Mesenchymal stem cell (in vitro differentiated cells and primary cell): ENCODE measurements at regions not wholly inside any gene's neighbourhood (a gene's known extent, or its start where the extent isn't known, plus 50 kb on each side); places are given as distances from the start of the nearest gene placed in this dataset.

Experiments used
- DNase-seq: peaks from one replicate; pipeline ENCODE4 v3.0.0-alpha.2; 2013
- H2AFZ ChIP-seq: one replicate; pipeline ENCODE4 v1.6.1; 2013; ENCODE audit warnings: low read depth, mild to moderate bottlenecking, control low read depth, inconsistent platforms, low read length, moderate library complexity
- H2AK5ac ChIP-seq: 2 replicates; pipeline ENCODE4 v1.6.1; 2013; ENCODE audit warnings: low read length, moderate library complexity, mild to moderate bottlenecking, inconsistent platforms; ENCODE audit not compliant: severe bottlenecking
- H2BK120ac ChIP-seq: one replicate; pipeline ENCODE4 v1.6.1; 2013; ENCODE audit warnings: low read depth, mild to moderate bottlenecking, inconsistent platforms, low read length, moderate library complexity
- H2BK12ac ChIP-seq, 2 experiments: one replicate each; pipeline ENCODE4 v1.6.1; 2013; ENCODE audit warnings: inconsistent platforms in 2 of 2, low read length in 2 of 2, mild to moderate bottlenecking in 2 of 2, moderate library complexity in 2 of 2, control low read depth in 1 of 2
- H2BK15ac ChIP-seq: one replicate; pipeline ENCODE4 v1.6.1; 2013; ENCODE audit warnings: mild to moderate bottlenecking, low read depth, inconsistent platforms; ENCODE audit not compliant: poor library complexity, severe bottlenecking
- H2BK5ac ChIP-seq: 2 replicates; pipeline ENCODE4 v1.6.1; 2013; ENCODE audit warnings: low read depth, mild to moderate bottlenecking, low read length, control low read depth, inconsistent platforms; ENCODE audit not compliant: poor library complexity, severe bottlenecking
- H3K14ac ChIP-seq, 2 experiments: one replicate each; pipeline ENCODE4 v1.6.1; 2013; ENCODE audit warnings: inconsistent platforms in 2 of 2, low read length in 2 of 2, control low read depth in 1 of 2, mild to moderate bottlenecking in 1 of 2, moderate library complexity in 1 of 2
- H3K18ac ChIP-seq, 2 experiments: one replicate each; pipeline ENCODE4 v1.6.1; 2013; ENCODE audit warnings: inconsistent platforms in 2 of 2, low read length in 2 of 2, control low read depth in 1 of 2, low read depth in 1 of 2, mild to moderate bottlenecking in 1 of 2
- H3K23ac ChIP-seq, 2 experiments: one replicate each; pipeline ENCODE4 v1.6.1; 2013; ENCODE audit warnings: inconsistent platforms in 2 of 2, low read length in 2 of 2, mild to moderate bottlenecking in 2 of 2, moderate library complexity in 2 of 2, control low read depth in 1 of 2
- H3K27ac ChIP-seq: 2 replicates; pipeline ENCODE4 v1.5.1; 2013; ENCODE audit warnings: mild to moderate bottlenecking, moderate library complexity, low read length, control low read depth, inconsistent platforms; ENCODE audit not compliant: poor library complexity, severe bottlenecking
- H3K27me3 ChIP-seq, 2 experiments: 2 replicates each; pipeline versions ENCODE4 v1.6.1 to v1.7.0; 2013; ENCODE audit warnings: low read length in 2 of 2, mild to moderate bottlenecking in 2 of 2, moderate library complexity in 2 of 2, control low read depth in 1 of 2, inconsistent platforms in 1 of 2; ENCODE audit not compliant: control insufficient read depth in 1 of 2, insufficient read depth in 1 of 2
- H3K36me3 ChIP-seq, 2 experiments: 2 replicates each; pipeline versions ENCODE4 v1.6.1 to v1.7.0; 2013; ENCODE audit warnings: low read length in 2 of 2, control low read depth in 1 of 2, inconsistent platforms in 1 of 2, low read depth in 1 of 2, mild to moderate bottlenecking in 1 of 2; ENCODE audit not compliant: insufficient read depth in 2 of 2, control insufficient read depth in 1 of 2
- H3K4ac ChIP-seq, 2 experiments: one replicate each; pipeline ENCODE4 v1.6.1; 2013; ENCODE audit warnings: inconsistent platforms in 2 of 2, low read length in 2 of 2, mild to moderate bottlenecking in 2 of 2, moderate library complexity in 2 of 2, control low read depth in 1 of 2, low read depth in 1 of 2
- H3K4me1 ChIP-seq: 2 replicates; pipeline ENCODE4 v1.6.1; 2013; ENCODE audit warnings: low read depth, low read length, control low read depth; ENCODE audit not compliant: control insufficient read depth, insufficient read depth
- H3K4me2 ChIP-seq: 2 replicates; pipeline ENCODE4 v1.6.1; 2013; ENCODE audit warnings: low read length, mild to moderate bottlenecking, inconsistent platforms; ENCODE audit not compliant: poor library complexity, severe bottlenecking
- H3K4me3 ChIP-seq, 2 experiments: 2 replicates each; pipeline versions ENCODE4 v1.5.1 to v1.7.0; 2013; ENCODE audit warnings: low read length in 2 of 2, mild to moderate bottlenecking in 2 of 2, control low read depth in 1 of 2, low read depth in 1 of 2; ENCODE audit not compliant: insufficient read depth in 1 of 2
- H3K79me1 ChIP-seq: replicated peaks from 2 replicates; pipeline ENCODE4 v1.6.1; 2013; ENCODE audit warnings: mild to moderate bottlenecking, control low read depth, low read length, inconsistent platforms; ENCODE audit not compliant: poor library complexity, severe bottlenecking
- H3K9ac ChIP-seq: 2 replicates; pipeline ENCODE4 v1.7.0; 2013; ENCODE audit warnings: mild to moderate bottlenecking, low read length, moderate library complexity
- H3K9me3 ChIP-seq: 2 replicates; pipeline ENCODE4 v1.7.0; 2013; ENCODE audit warnings: mild to moderate bottlenecking, low read length; ENCODE audit not compliant: control insufficient read depth
- H4K8ac ChIP-seq: one replicate; pipeline ENCODE4 v1.6.1; 2013; ENCODE audit warnings: inconsistent platforms, mild to moderate bottlenecking, low read length, moderate library complexity
- H4K91ac ChIP-seq: one replicate; pipeline ENCODE4 v1.6.1; 2013; ENCODE audit warnings: mild to moderate bottlenecking, low read length, inconsistent platforms
- WGBS: methylation state at CpG from one replicate; pipeline ENCODE4 v1.1.7; 2013; ENCODE audit warnings: mixed read lengths; 5-methylcytosine and 5-hydroxymethylcytosine counted together

- Histone ChIP-seq H3K4me2 (no peak overlapping the region), H2BK120ac (no peak overlapping the region), H3K36me3 (no peaks in the 10 kb centered on the region), H2BK15ac (no peak overlapping the region), H3K27ac (no peak overlapping the region), H3K4me1 (no peaks in the 10 kb centered on the region), H3K27me3 (no peaks in the 10 kb centered on the region), H2AFZ (no peak overlapping the region), H3K79me1 (no peaks in the 10 kb centered on the region), H2AK5ac (no peak overlapping the region), H3K4me3 (no peak overlapping the region), H2BK5ac (no peak overlapping the region), H3K9me3 (no peaks in the 10 kb centered on the region), H3K9ac (no peak overlapping the region), H3K18ac (no peak overlapping the region), H3K23ac (no peak overlapping the region), H2BK12ac (no peak overlapping the region), H3K14ac (no peak overlapping the region), H3K4ac (no peak overlapping the region), H4K91ac (no peak overlapping the region), H4K8ac (no peak overlapping the region)
- DNase-seq: no peak
- WGBS: 89% methylated on average over 2 of the region's 2 CpGs
These were observed 65.9 kb downstream of the PHLDA1 start for GRCh38 chr12:75965661-75966060.

GRCh38 chr12:75964150-75964549 is 67.4 kb downstream of the PHLDA1 start:
- 64% methylated on average over 1 of the region's 1 CpG for WGBS

DNA sequence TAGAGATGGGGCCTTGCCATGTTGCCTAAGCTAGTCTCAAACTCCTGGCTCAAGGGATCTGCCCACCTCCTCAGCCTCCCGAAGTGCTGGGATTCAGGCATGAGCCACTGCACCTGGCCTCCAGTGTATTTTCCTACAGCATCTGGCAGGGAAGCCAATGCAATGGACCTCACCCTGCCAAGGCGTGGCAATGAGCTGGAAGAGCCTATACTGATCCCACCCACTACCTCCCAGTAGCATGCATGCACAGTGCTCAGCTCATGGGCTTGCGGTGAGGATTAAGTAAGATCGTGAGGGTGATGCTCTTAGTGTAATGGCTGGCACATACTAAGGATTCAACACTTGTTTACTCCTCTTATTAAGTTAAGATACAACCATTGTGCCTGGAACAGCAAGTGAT is 69.7 kb downstream of the PHLDA1 start:
- Histone ChIP-seq H2AK5ac (no peak overlapping the region), H4K91ac (peak overlapping the region; percentile 34), H3K9ac (no peak overlapping the region), H2AFZ (no peak overlapping the region), H3K14ac (peak overlapping the region in 1 of 2 experiments; percentile 82), H3K27me3 (no peaks in the 10 kb centered on the region), H3K9me3 (no peaks in the 10 kb centered on the region), H3K4ac (peak overlapping the region in 1 of 2 experiments; percentile 28), H3K79me1 (no peaks in the 10 kb centered on the region), H3K36me3 (no peaks in the 10 kb centered on the region), H4K8ac (no peak overlapping the region), H3K23ac (no peak overlapping the region), H3K4me3 (no peak overlapping the region), H2BK120ac (no peak overlapping the region), H3K4me2 (no peak overlapping the region), H3K27ac (no peak overlapping the region), H2BK15ac (no peak overlapping the region), H3K4me1 (peaks cover 3% of the 10 kb centered on the region), H2BK5ac (no peak overlapping the region), H2BK12ac (peak overlapping the region in 1 of 2 experiments; percentile 70), H3K18ac (peak overlapping the region in 1 of 2 experiments; percentile 55)
- whole genome bisulfite sequencing: 100% methylated on average over 2 of the region's 4 CpGs
- DNase-seq: no peak

More at GRCh38 chr12:75964150-75964549, 67.4 kb downstream of the PHLDA1 start:
- Histone ChIP-seq H3K14ac (no peak overlapping the region), H3K36me3 (no peaks in the 10 kb centered on the region), H3K4ac (no peak overlapping the region), H2BK5ac (no peak overlapping the region), H3K27ac (no peak overlapping the region), H3K4me1 (peaks cover 3% of the 10 kb centered on the region), H2BK12ac (peak overlapping the region in 1 of 2 experiments; percentile 92), H2AK5ac (no peak overlapping the region), H3K27me3 (no peaks in the 10 kb centered on the region), H3K4me3 (no peak overlapping the region), H3K23ac (no peak overlapping the region), H3K9ac (no peak overlapping the region), H3K18ac (peak overlapping the region in 1 of 2 experiments; percentile 29), H3K9me3 (no peaks in the 10 kb centered on the region), H3K4me2 (no peak overlapping the region), H2BK120ac (no peak overlapping the region), H4K91ac (no peak overlapping the region), H2BK15ac (no peak overlapping the region), H2AFZ (no peak overlapping the region), H3K79me1 (no peaks in the 10 kb centered on the region), H4K8ac (no peak overlapping the region)
- DNase-seq: no peak

GRCh38 chr12:75960954-75961661 is 70.5 kb downstream of the PHLDA1 start:
- H3K4me2 ChIP-seq: no peak overlapping the region
- WGBS: 95% methylated on average over 5 of the region's 6 CpGs
- H2BK15ac ChIP-seq: no peak overlapping the region

More at GRCh38 chr12:75960954-75961661, 70.5 kb downstream of the PHLDA1 start:
- no peak overlapping the region for H3K27ac ChIP-seq
- H2BK5ac ChIP-seq: no peak overlapping the region
- H3K18ac ChIP-seq: no peak overlapping the region
- no peak overlapping the region for H2AK5ac ChIP-seq
- H3K27me3 ChIP-seq: no peaks in the 10 kb centered on the region
- peak overlapping the region in 1 of 2 experiments; percentile 19 for H2BK12ac ChIP-seq
- H3K9ac ChIP-seq: no peak overlapping the region
- peaks cover 3% of the 10 kb centered on the region for H3K4me1 ChIP-seq
- H4K91ac ChIP-seq: no peak overlapping the region
- no peak overlapping the region for H3K4me3 ChIP-seq
- H3K79me1 ChIP-seq: no peaks in the 10 kb centered on the region
- H3K23ac ChIP-seq: no peak overlapping the region
- H2BK120ac ChIP-seq: no peak overlapping the region
- no peak overlapping the region for H3K14ac ChIP-seq
- H3K9me3 ChIP-seq: no peaks in the 10 kb centered on the region
- no peak for DNase-seq
- no peaks in the 10 kb centered on the region for H3K36me3 ChIP-seq
- H3K4ac ChIP-seq: no peak overlapping the region
- no peak overlapping the region for H4K8ac ChIP-seq
- no peak overlapping the region for H2AFZ ChIP-seq
